Kidney capillary endothelial cell (primary cell): ENCODE measurements at regions not wholly inside any gene's neighbourhood (a gene's known extent, or its start where the extent isn't known, plus 50 kb on each side); places are given as distances from the start of the nearest gene placed in this dataset.

Source experiments
- DNase-seq: peaks from one replicate; pipeline ENCODE4 v3.0.0-alpha.2; 2018; ENCODE audit warnings: low spot score

DNA sequence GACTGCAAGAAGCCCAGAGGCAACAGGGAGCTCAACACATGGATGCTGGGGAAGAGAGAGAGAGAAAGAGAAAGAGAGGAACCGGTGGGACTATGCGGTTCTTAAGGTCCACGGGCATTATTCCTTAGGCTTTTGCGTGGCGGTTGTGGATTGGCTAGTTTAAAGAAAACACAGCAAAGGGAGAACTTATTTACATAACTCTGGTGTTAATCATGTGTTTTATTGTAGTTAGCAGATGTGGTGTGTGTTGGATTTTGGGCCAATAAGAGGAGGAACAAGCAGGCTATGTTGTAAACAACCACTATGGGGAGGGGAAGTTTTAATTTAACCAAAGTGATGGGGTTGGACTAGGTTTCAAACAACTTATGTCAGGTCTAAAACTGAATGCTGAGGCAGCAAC lies 275.3 kb upstream of the KLF12 start:
- DNase-seq: no peak

GRCh38 chr13:74406420-74406819 lies 272.2 kb upstream of the KLF12 start:
- no peak for DNase-seq

DNA sequence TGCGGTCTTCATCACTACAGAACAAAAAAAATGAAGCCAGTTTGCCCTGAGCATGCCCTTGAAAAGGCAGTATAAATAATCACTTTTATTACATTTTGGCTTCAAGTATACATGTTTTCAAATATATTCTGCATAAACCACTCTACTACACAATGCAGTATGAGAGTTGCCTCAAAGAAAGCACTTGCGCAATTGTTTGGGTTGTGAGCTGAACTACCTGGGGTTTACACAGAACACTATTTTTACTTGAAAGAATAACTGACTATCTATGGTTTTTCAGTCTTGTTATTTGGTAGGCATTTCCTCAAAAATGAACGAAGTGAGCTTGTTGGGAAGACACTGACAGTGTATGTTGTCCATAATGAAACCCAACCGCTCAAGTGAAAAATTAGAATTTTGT lies 264.4 kb upstream of the KLF12 start:
- no peak for DNase-seq

- no peak for DNase-seq
Measured at GRCh38 chr13:74389056-74389455, 254.9 kb upstream of the KLF12 start.

DNA sequence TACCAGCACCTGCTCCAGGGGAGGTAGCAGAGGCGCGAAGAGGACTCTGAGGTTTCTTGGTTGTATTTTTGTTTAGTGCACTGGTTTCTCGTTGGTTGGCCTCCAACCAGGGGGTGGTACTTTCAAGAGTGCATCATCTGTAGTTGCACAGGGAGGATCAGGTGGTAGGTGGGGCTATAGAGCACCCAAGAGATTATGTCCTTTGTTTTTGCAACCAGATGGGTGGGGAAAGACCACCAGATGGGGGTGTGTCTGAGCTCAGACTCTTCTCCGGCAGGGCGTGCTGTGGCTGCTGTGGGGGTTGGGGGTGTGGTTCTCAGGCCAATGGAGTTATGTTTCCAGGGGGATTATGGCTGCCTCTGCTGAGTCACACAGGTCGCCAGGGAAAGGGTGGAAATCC lies 254.4 kb upstream of the KLF12 start:
- no peak for DNase-seq

- DNase-seq: no peak
Measured at GRCh38 chr13:74372511-74372910, 238.3 kb upstream of the KLF12 start.

DNA sequence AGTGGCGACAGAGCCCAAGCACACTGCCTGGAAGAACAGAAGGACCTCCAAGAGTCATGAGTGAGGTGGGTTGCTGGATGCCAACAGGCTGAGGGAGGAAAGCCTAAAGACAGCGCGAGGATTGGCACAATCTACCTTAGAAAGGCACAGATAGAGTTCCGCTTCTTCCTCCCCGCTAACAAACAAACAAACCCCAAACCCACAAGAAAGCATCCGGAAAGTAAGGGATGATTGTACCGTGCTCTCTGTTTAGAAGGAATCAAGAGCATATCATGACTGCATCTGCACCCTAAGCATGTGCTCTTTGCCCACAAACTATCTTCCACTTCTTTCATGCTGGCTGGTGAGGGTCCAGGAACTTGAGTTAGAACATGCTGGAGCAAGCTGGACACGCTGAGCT lies 233.0 kb upstream of the KLF12 start:
- DNase-seq: no peak

DNA sequence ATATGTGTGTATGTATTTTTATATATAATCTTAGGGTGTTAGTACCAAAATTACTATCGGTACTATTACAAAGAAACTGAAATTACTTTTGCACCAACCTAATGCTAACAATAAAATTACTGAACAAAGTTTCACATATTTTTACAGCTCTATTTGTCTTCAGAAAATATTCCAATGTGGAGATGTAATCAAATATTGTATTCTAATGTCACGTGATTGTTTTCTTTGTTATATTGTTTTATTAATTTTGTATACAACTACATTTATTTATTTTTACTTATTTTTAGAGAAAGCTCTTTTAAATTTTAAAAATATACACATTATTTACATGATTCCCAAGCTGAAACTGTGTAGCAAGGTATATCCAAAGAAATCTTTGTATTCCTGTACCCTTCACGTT lies 227.1 kb upstream of the KLF12 start:
- DNase-seq: no peak

DNA sequence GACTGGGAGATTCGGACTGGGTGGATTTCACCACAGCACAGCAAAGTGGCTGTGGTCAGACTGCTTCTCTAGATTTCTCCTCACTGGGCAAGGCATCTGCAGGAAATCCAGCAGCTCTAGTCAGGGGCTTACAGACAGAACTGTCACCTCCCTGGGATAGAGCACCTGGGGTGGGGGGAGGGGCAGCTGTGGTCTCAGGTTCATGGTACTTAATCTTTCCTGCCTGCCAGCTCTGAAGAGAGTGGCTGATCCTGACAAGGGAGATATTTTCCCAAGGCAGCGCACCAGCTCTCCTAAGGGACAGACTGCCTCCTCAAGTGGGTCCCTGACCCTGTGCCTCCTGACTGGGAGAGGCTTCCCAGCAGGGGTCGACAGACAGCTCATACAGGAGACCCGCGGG lies 212.8 kb upstream of the KLF12 start:
- no peak for DNase-seq

DNA sequence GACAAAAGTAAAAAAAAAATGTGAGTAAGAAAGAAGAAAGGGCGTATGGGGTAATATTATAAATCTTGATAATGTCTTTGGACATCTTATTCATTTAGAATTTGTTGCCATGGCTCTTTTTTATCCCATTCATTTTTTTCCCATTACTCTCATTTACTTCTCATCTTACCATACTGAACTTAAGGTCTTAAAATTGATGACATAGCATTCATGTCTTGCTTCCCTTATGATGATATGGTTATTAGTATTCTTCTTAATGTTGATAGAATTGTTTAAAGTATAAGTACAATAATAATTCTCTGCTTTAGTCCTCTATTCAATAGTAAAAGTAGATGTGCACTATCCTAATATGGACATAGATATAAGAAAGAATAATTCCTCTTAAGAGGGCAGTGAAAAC lies 204.1 kb upstream of the KLF12 start:
- DNase-seq: no peak

DNA sequence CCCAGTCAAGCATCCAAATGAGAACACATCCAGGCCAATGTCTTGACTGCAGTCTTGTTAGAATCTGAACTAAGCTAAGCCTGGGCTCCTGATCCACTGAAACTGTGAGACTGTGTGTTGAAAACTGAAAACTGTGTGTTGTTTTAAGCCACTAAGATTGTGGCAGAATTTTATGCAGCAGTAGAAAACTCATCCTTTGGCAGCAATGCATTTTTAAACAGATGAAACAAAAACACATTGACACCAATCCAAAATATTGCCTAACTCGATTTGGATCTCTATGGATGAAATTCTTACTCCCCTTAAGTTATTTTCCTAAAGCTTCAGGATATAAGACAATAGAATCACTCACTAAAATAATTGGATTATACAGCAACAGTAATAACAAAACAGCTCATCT lies 202.3 kb upstream of the KLF12 start:
- DNase-seq: no peak

GRCh38 chr13:74335370-74335769 lies 201.2 kb upstream of the KLF12 start:
- peak; percentile 16 for DNase-seq

GRCh38 chr13:74329962-74330361 lies 195.8 kb upstream of the KLF12 start:
- DNase-seq: no peak

GRCh38 chr13:74325106-74325505 lies 190.9 kb upstream of the KLF12 start:
- no peak for DNase-seq

DNA sequence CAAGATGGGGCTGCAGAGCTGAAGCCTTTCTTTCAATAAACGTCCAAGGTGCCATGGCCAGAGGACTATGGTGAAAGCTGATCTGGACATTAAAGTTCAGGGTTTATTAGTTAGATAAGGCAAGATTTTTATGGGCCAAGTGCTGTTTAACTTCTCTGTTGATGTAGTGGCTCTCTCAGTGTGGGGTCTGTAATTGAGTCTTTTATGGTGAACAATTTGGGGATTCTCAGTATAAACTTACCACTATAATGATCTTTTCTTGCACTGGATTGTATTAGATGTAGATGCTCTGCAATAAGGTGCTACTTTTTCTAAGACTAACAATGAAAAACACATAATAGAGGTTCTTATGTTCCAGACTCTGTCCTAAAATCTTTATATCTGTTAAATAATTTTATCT lies 190.1 kb upstream of the KLF12 start:
- DNase-seq: no peak

DNA sequence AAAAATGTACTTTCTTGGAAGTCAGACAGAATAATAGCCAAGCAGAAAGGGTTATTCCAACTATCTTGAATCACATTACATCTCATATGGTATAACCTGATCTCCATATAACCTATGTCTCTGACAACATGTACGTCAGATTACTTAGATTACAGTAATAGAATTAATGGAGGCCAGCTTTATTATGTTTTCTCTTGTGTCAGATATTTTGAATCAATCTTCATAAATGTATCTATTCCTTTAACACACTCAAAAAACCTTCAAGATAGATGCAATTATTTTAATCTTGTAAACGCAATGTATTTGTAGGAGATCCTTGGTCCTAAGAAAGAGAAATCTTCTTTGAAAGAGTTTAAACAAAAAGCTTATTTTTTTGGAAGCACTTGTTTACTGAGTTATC lies 188.4 kb upstream of the KLF12 start:
- no peak for DNase-seq

DNA sequence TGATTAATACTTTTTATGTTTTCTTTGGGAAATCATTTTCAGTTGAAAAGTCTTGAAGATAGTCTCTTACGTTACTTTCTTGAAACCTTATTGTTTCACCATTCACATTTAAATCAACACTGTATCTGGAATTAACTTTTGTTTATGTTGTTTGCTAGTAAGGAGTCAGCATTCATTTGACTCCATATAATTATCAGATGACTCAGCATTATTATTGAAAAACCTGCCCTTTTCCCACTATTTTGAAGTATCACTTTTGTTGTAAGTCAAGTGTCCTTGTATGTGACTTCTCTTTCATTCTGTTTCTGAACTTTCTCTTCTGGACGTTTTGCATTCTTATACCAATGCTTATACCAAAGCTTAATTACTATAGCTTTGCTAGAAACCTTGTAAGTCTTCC lies 186.1 kb upstream of the KLF12 start:
- no peak for DNase-seq

DNA sequence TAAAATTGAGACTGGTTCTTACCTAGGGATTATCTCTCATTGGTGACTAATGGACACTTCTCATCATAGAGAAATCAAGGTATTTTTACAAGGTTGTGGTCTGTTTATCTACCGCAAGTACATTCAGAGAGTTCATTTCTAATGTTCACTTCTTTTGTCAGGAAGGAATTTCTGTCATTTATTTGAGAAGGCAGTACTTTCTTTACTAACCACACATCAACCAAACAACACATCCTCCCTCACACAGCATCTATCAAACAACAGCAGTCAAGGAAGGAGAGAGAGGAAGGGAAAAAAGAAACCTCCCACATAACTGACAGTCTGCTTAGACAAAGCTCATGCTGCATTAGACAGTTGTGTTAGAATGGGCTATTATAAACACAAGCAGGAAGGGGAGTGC lies 182.3 kb upstream of the KLF12 start:
- DNase-seq: no peak

- DNase-seq: no peak
Measured at GRCh38 chr13:74306496-74306895, 172.3 kb upstream of the KLF12 start.

DNA sequence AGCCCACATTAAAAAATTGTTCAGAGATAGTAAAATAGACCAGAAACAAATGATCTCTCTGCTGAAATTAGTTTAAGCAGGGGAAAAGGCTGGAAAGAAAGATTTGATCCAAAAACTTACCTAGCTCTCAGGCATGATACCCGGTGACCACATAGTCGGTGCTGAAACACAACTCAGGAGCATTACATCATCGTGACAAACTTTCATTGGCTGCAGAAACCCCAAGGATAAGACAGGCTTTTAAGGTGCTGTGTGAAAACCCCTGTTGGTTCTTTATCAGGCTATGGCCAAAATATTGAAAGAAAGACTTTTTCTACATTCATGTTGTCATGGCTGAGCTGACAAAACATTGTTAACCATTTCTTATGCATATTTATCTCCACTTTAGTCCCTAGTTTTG lies 171.7 kb upstream of the KLF12 start:
- DNase-seq: no peak

GRCh38 chr13:74301258-74301935 lies 167.2 kb upstream of the KLF12 start:
- no peak for DNase-seq

DNA sequence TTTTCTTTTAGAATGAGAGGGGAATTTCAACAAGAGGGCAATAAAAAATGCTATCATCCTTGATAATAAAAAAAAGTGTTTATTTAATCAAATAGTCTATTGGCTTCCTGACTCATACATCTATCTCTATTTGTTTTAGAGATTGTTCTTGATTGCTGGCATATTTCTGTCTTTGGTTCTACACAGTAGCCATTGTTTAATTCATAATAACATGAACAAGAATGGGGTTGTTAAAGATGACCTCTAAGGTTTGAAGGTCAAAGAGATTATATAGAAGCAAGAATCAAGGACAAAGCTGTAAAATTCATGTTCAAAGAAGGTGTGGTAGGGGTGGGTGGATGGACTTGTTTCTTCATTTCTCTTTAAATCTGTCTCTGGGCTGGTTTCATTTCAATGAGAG lies 166.0 kb upstream of the KLF12 start:
- DNase-seq: no peak

- DNase-seq: no peak
Measured at GRCh38 chr13:74299721-74300120, 165.5 kb upstream of the KLF12 start.

- DNase-seq: no peak
Measured at GRCh38 chr13:74298923-74299322, 164.7 kb upstream of the KLF12 start.
